Subcutaneous abdominal adipose tissue (tissue), 5 donors: ENCODE measurements at regions not wholly inside any gene's neighbourhood (a gene's known extent, or its start where the extent isn't known, plus 50 kb on each side); places are given as distances from the start of the nearest gene placed in this dataset.
"Not testable (repeated sequence)": the region's sequence is repeated elsewhere in the genome, so short reads cannot be mapped to it uniquely, and the experiment has no call there.

Source experiments
- H3K27ac ChIP-seq: one replicate; pipeline ENCODE4 v1.7.0; 2013; ENCODE audit warnings: low read depth, mild to moderate bottlenecking, inconsistent platforms, low read length, moderate library complexity
- H3K27me3 ChIP-seq, 5 donors: one replicate each; pipeline ENCODE4 v1.7.0; 2013; ENCODE audit warnings: low read length in 5 of 5, inconsistent platforms in 1 of 5; ENCODE audit not compliant: control insufficient read depth in 5 of 5, insufficient read depth in 4 of 5
- H3K36me3 ChIP-seq, 5 donors: one replicate each; pipeline ENCODE4 v1.7.0; 2013; ENCODE audit warnings: low read length in 5 of 5; ENCODE audit not compliant: control insufficient read depth in 5 of 5, insufficient read depth in 5 of 5
- H3K4me1 ChIP-seq, 5 donors: one replicate each; pipeline ENCODE4 v1.7.0; 2013; ENCODE audit warnings: low read length in 5 of 5, mild to moderate bottlenecking in 3 of 5, moderate library complexity in 1 of 5; ENCODE audit not compliant: control insufficient read depth in 5 of 5, insufficient read depth in 5 of 5
- H3K4me3 ChIP-seq, 5 donors: one replicate each; pipeline ENCODE4 v1.7.0; 2013; ENCODE audit warnings: low read length in 5 of 5, low read depth in 1 of 5
- H3K9ac ChIP-seq, 5 donors: one replicate each; pipeline ENCODE4 v1.7.0; 2013; ENCODE audit warnings: low read length in 5 of 5, mild to moderate bottlenecking in 4 of 5, moderate library complexity in 3 of 5
- H3K9me3 ChIP-seq, 5 donors: one replicate each; pipeline ENCODE4 v1.7.0; 2013; ENCODE audit warnings: low read length in 5 of 5; ENCODE audit not compliant: control insufficient read depth in 5 of 5
- donor health status: healthy.
- donor health status: healthy.
- donor health status: healthy.
- donor health status: healthy.
- donor health status: healthy.

- Histone ChIP-seq H3K4me1 (no peaks in the 10 kb centered on the region), H3K4me3 (no peak overlapping the region), H3K27me3 (no peaks in the 10 kb centered on the region), H3K9me3 (peaks cover 0 to 9% (median 7%) of the 10 kb centered on the region in 5 donors), H3K27ac (no peak overlapping the region), H3K9ac (no peak overlapping the region), H3K36me3 (no peaks in the 10 kb centered on the region)
Observed at GRCh38 chr13:23098161-23098907, 82.4 kb upstream of the SGCG start.

- Histone ChIP-seq H3K27me3 (no peaks in the 10 kb centered on the region), H3K4me3 (no peak overlapping the region), H3K9me3 (peaks cover 0 to 9% (median 7%) of the 10 kb centered on the region in 5 donors), H3K4me1 (no peaks in the 10 kb centered on the region), H3K9ac (no peak overlapping the region), H3K36me3 (no peaks in the 10 kb centered on the region), H3K27ac (no peak overlapping the region)
Observed at GRCh38 chr13:23105051-23105450, 75.7 kb upstream of the SGCG start.

GRCh38 chr13:23107665-23108064, 73.1 kb upstream of the SGCG start:
- no peaks in the 10 kb centered on the region for H3K36me3 ChIP-seq
- H3K9ac ChIP-seq: no peak overlapping the region
- no peak overlapping the region for H3K4me3 ChIP-seq

GRCh38 chr13:23119131-23119530, 61.6 kb upstream of the SGCG start:
- no peaks in the 10 kb centered on the region for H3K27me3 ChIP-seq
- H3K4me3 ChIP-seq: no peak overlapping the region
- H3K27ac ChIP-seq: no peak overlapping the region
- H3K4me1 ChIP-seq: no peaks in the 10 kb centered on the region
- H3K9ac ChIP-seq: no peak overlapping the region
- peaks cover 0 to 9% (median 7%) of the 10 kb centered on the region in 5 donors for H3K9me3 ChIP-seq
- no peaks in the 10 kb centered on the region for H3K36me3 ChIP-seq

More at GRCh38 chr13:23107665-23108064, 73.1 kb upstream of the SGCG start:
- H3K4me1 ChIP-seq: no peaks in the 10 kb centered on the region
- no peaks in the 10 kb centered on the region for H3K27me3 ChIP-seq
- H3K9me3 ChIP-seq: no peaks in the 10 kb centered on the region
- no peak overlapping the region for H3K27ac ChIP-seq

GRCh38 chr13:23127540-23127939, 53.2 kb upstream of the SGCG start:
- H3K9me3 ChIP-seq, H3K36me3 ChIP-seq, H3K4me1 ChIP-seq, H3K27ac ChIP-seq, H3K4me3 ChIP-seq, H3K9ac ChIP-seq, H3K27me3 ChIP-seq: not testable (repeated sequence)

GRCh38 chr13:23129331-23129730, 51.4 kb upstream of the SGCG start:
- Histone ChIP-seq H3K36me3 (no peaks in the 10 kb centered on the region), H3K27ac (no peak overlapping the region), H3K4me1 (peaks cover 0 to 8% (median 0%) of the 10 kb centered on the region in 5 donors), H3K4me3 (no peak overlapping the region), H3K27me3 (no peaks in the 10 kb centered on the region), H3K9me3 (no peaks in the 10 kb centered on the region), H3K9ac (no peak overlapping the region)
